OCI-LY7 (cell line): ENCODE measurements at regions not wholly inside any gene's neighbourhood (a gene's known extent, or its start where the extent isn't known, plus 50 kb on each side); places are given as distances from the start of the nearest gene placed in this dataset.

ENCODE experiments used
- BruUV-seq: library from RNA; stranded (reverse); fragments of 400-500 nt; replicated peaks from 2 replicates; lab custom pipeline; 2021; lab: Mats Ljungman, UMichigan
- CTCF ChIA-PET: fragments of 300-600 bp; sonication (Branson Sonifier 250); formaldehyde crosslinking; loops from one replicate; lab custom pipeline; 2022; ENCODE audit warnings: antibody characterized with exemption; ENCODE audit not compliant: unreplicated experiment; lab: Charles Lee
- POLR2A ChIA-PET: fragments of 300-600 bp; sonication (Branson Sonifier 250); formaldehyde crosslinking; loops from one replicate; lab custom pipeline; 2022; ENCODE audit warnings: antibody characterized with exemption; lab: Charles Lee
- DNase-seq: peaks from one replicate; pipeline ENCODE4 v3.0.0-alpha.2; 2015; ENCODE audit warnings: low spot score
- H2AFZ ChIP-seq: fragments of 200-600 bp; sonication (generic), shearing (Covaris generic); 2 replicates; pipeline ENCODE4 v1.6.1; 2014; ENCODE audit warnings: mild to moderate bottlenecking, antibody characterized with exemption, low read length, moderate library complexity
- H3K27ac ChIP-seq: fragments of 200-600 bp; sonication (generic); 2 replicates; pipeline ENCODE4 v1.5.1; 2014; ENCODE audit warnings: mixed run types, low read depth, mild to moderate bottlenecking, moderate library complexity, low read length, inconsistent platforms; ENCODE audit not compliant: poor library complexity, severe bottlenecking
- H3K36me3 ChIP-seq: fragments of 200-600 bp; sonication (generic); 2 replicates; pipeline ENCODE4 v1.6.1; 2014; ENCODE audit warnings: mild to moderate bottlenecking, antibody characterized with exemption, low read length, moderate library complexity, mixed read lengths; ENCODE audit not compliant: insufficient read depth
- H3K4me1 ChIP-seq: fragments of 200-600 bp; sonication (generic); 2 replicates; pipeline ENCODE4 v1.5.1; 2014; ENCODE audit warnings: mild to moderate bottlenecking, low read length; ENCODE audit not compliant: insufficient read depth, poor library complexity, severe bottlenecking
- H3K4me2 ChIP-seq: fragments of 200-600 bp; sonication (generic); 2 replicates; pipeline ENCODE4 v1.6.1; 2014; ENCODE audit warnings: mild to moderate bottlenecking, low read length
- H3K4me3 ChIP-seq: fragments of 200-600 bp; sonication (generic); 2 replicates; pipeline ENCODE4 v1.5.1; 2014; ENCODE audit warnings: mild to moderate bottlenecking, low read depth, low read length; ENCODE audit not compliant: poor library complexity, severe bottlenecking
- H3K79me2 ChIP-seq: fragments of 200-600 bp; sonication (generic); 2 replicates; pipeline ENCODE4 v1.6.1; 2016; ENCODE audit warnings: low read depth, mild to moderate bottlenecking, low read length, moderate library complexity, mixed read lengths; ENCODE audit not compliant: insufficient read depth
- H3K9me2 ChIP-seq: fragments of 200-600 bp; sonication (generic); 2 replicates; pipeline ENCODE4 v1.6.1; 2016; ENCODE audit warnings: mild to moderate bottlenecking, low read length, mixed read lengths; ENCODE audit not compliant: insufficient read depth
- H3K9me3 ChIP-seq: fragments of 200-600 bp; sonication (generic); 2 replicates; pipeline ENCODE4 v1.6.1; 2014; ENCODE audit warnings: mild to moderate bottlenecking, mixed run types, low read length, mixed read lengths
- H4K20me1 ChIP-seq: fragments of 200-600 bp; sonication (generic); 2 replicates; pipeline ENCODE4 v1.6.1; 2014; ENCODE audit warnings: mild to moderate bottlenecking, antibody characterized with exemption, low read length, moderate library complexity, mixed read lengths; ENCODE audit not compliant: insufficient read depth
- CTCF ChIP-seq: fragments of 200-600 bp; sonication (generic); conservative IDR thresholded peaks from 2 replicates; pipeline ENCODE4 v1.5.1; 2014; ENCODE audit warnings: mild to moderate bottlenecking, antibody characterized with exemption, low read length, moderate library complexity, mixed read lengths
- EZH2phosphoT487 ChIP-seq: fragments of 200-600 bp; sonication (generic); IDR thresholded peaks from 2 replicates; pipeline ENCODE4 v1.6.1; 2018; ENCODE audit warnings: low read depth, borderline replicate concordance, mild to moderate bottlenecking, mixed run types, antibody characterized with exemption, low read length, moderate library complexity, mixed read lengths
- intact Hi-C: fragments of 100-400 bp; cut with micrococcal nuclease; formaldehyde crosslinking; loops from one replicate; pipeline ENCODE4 v1.10.0; 2022; ENCODE audit not compliant: unreplicated experiment

GRCh38 chr7:82690929-82691328 lies 247.4 kb upstream of the CACNA2D1 start:
- no peaks in the 10 kb centered on the region for H3K36me3 ChIP-seq
- no TSS peak for BruUV-seq
- no peak for DNase-seq
- H3K27ac ChIP-seq = no peak overlapping the region
- no peaks in the 10 kb centered on the region for H3K9me3 ChIP-seq
- TF ChIP-seq EZH2phosphoT487 (no peak), CTCF (no peak)
- no peak overlapping the region for H3K4me3 ChIP-seq
- CTCF ChIA-PET = no interaction called here
- H3K79me2 ChIP-seq = no peaks in the 10 kb centered on the region
- H3K4me2 ChIP-seq = no peak overlapping the region
- H3K4me1 ChIP-seq = no peaks in the 10 kb centered on the region
- no peaks in the 10 kb centered on the region for H3K9me2 ChIP-seq
- no peaks in the 10 kb centered on the region for H4K20me1 ChIP-seq
- intact Hi-C loops = no loop called here
- POLR2A ChIA-PET = interaction anchor here (0.7 kb wide), 1 partner anchor 1161 kb away, joined by 3 read pairs; no protein-coding TSS in a partner anchor
- no peak overlapping the region for H2AFZ ChIP-seq

GRCh38 chr7:82685214-82685613 lies 241.6 kb upstream of the CACNA2D1 start:
- intact Hi-C loops = no loop called here
- DNase-seq = no peak
- no TSS peak for BruUV-seq
- Histone ChIP-seq H3K27ac (no peak overlapping the region), H3K4me3 (no peak overlapping the region), H3K4me1 (no peaks in the 10 kb centered on the region), H3K79me2 (no peaks in the 10 kb centered on the region), H3K36me3 (no peaks in the 10 kb centered on the region), H3K4me2 (no peak overlapping the region), H2AFZ (no peak overlapping the region), H4K20me1 (no peaks in the 10 kb centered on the region), H3K9me3 (no peaks in the 10 kb centered on the region), H3K9me2 (no peaks in the 10 kb centered on the region)
- ChIA-PET POLR2A (interaction anchor here (1.3 kb wide), 1 partner anchor 18 kb away, joined by 3 read pairs; no protein-coding TSS in a partner anchor), CTCF (no interaction called here)
- no peak for TF ChIP-seq CTCF
- TF ChIP-seq EZH2phosphoT487 = no peak

- no TSS peak for BruUV-seq
- no peaks in the 10 kb centered on the region for H3K36me3 ChIP-seq
- ChIA-PET POLR2A (interaction anchor here (0.5 kb wide), 1 partner anchor 289 kb away, joined by 4 read pairs; no protein-coding TSS in a partner anchor), CTCF (no interaction called here)
- no peaks in the 10 kb centered on the region for H3K9me2 ChIP-seq
- H3K9me3 ChIP-seq = no peaks in the 10 kb centered on the region
- no peak for TF ChIP-seq EZH2phosphoT487
- TF ChIP-seq CTCF = no peak
- no peaks in the 10 kb centered on the region for H3K79me2 ChIP-seq
- H3K4me2 ChIP-seq = peak overlapping the region; percentile 32; the same call in 1 of the 2 replicates
- peak; percentile 33 for DNase-seq
- H3K27ac ChIP-seq = no peak overlapping the region
- intact Hi-C loops = no loop called here
- H3K4me3 ChIP-seq = no peak overlapping the region
- no peaks in the 10 kb centered on the region for H4K20me1 ChIP-seq
- peaks cover 19% of the 10 kb centered on the region for H3K4me1 ChIP-seq
- peak overlapping the region; percentile 95 for H2AFZ ChIP-seq
Observed at GRCh38 chr7:82678716-82679115, 235.1 kb upstream of the CACNA2D1 start.
